HG03196 (cell line): ENCODE measurements at regions not wholly inside any gene's neighbourhood (a gene's known extent, or its start where the extent isn't known, plus 50 kb on each side); places are given as distances from the start of the nearest gene placed in this dataset.
A peak's percentile ranks its signal among the peaks of the same experiment; 100 is the strongest.
"Not testable (repeated sequence)": the region's sequence is repeated elsewhere in the genome, so short reads cannot be mapped to it uniquely, and the experiment has no call there.

Experiments used
- ATAC-seq: cut with Tn5 transposase; IDR thresholded peaks from one replicate; pipeline ENCODE4 v1.9.1; 2021; ENCODE audit not compliant: unreplicated experiment

DNA sequence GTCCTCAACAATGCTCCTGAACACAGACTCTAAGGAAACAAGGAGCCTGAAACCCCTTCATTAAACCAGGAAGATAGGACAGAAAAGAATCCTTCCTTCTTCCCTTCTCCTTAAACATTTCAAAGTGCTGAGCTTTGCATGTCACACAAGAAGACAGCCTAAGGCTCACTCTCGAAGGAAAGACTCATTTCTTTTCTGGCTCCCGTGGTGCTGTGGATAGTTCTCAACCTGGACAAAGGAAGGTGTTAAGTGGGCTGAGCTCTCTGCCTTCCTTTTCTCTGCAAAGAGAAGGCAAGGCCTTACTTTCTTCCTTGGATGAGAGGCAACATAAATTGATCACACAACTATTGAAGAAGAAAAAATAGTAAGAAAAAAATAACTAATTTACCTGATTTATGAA, 452.4 kb upstream of the DDI1 start:
- ATAC-seq: no peak

DNA sequence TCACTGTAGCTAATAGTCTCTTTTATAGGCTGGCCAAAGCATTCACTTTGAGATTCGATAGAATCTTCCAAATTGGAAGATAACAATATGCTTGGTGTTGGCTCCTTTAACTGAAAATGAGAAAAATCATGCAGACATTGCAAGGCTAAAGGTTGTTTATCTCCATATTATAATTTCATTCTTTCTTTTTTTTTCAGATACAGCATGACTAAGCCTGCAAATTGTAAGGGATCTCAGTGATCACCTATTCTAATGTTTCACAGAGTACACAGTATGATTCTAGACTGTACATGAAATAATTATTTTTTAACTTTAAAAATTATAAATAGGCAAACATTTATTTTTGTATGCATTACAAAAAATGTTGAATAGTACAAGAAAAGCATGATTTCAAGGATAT, 451.7 kb upstream of the DDI1 start:
- ATAC-seq: no peak

DNA sequence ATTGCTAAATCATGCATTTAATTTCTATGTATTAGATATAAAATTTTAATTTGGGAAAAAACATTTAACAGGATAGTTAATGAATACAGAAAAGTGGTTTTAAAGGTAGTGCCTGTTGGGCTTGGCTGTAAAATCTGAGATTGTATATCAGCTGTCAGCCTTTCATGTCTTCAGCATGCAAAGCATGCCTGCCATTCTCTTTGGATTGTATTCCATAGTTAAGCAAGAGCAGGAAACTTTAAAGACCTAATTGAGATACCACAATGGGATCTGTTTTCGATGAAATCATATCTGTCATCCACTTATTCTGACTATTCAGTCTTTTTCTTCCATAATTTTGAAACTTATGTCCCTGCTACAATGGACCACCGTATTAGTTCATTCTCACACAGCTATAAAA, 451.0 kb upstream of the DDI1 start:
- ATAC-seq: no peak

DNA sequence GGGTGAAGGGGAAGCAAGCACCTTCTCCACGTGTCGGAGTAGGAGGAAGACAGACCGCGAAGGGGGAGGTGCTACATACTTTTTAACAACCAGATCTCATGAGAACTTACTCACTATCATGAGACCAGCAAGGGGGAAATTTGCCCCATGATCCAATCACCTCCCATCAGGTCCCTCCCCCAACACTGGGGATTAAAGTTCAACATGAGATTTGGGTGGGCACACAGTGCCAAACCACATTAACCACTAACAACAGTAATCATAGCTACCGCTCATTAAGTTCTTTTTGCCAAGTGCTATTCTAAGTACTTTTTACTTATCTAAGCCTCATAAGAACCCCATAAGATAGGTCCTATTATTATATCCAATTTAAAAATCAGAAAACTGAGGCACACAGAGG, 450.5 kb upstream of the DDI1 start:
- no peak for ATAC-seq

DNA sequence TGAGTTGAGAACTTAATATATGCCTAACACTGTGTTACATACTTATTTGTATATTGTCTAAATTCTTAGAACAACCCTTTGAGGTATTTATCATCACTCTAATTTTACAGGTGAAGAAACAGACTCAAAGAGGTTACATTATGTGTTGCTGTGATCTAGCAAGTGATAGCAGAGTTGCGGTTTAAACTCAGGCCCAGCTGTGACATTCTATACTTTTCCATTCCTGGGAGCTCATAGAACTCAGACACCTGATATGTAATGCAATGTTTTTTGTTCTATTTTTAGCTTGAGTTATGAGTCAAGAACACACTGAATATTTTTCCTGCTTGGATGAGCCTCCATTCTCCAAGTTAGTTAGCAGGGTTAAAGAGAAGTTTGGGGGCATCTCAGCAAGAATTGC, 449.7 kb upstream of the DDI1 start:
- no peak for ATAC-seq

DNA sequence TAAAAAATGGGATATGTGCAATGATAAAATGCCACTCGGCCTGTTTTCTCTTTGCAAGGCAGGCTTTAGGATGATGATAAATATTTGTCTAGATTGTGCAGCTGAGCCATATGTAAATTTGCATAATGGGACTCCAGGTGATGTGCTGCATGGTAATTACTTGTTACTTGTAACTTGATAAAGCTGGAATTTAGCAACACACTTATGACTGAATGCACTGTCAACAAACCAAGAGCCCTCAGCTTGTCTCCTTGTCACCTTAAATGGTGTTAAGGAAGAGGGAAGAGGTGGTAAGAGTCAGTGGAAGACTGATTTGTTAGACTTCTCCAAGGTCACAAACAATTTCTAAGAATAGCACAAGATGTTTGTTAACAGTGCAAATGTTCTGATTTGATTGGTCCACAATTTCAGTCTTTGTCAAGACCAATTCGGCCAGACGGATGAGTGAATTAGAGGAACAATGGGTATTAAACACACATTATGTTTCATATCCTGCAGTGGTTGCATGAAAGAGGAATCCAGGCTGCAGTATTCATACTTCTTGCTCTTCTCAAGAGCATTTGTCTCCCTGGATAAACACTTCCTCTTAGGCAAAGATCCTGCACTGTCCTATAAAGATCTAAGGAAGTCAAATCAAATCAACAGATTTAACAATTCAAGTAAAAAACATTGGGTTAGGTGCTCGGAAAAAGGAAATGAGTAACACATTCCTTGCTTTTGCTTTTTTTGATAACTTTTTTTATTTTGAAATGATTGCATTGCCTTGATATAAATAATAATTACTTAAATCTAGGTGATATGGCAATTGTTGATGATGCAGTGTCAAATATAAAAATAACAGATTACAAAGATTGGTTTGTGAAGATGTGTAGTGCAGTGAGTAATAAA, 448.3 kb upstream of the DDI1 start:
- ATAC-seq: no peak

DNA sequence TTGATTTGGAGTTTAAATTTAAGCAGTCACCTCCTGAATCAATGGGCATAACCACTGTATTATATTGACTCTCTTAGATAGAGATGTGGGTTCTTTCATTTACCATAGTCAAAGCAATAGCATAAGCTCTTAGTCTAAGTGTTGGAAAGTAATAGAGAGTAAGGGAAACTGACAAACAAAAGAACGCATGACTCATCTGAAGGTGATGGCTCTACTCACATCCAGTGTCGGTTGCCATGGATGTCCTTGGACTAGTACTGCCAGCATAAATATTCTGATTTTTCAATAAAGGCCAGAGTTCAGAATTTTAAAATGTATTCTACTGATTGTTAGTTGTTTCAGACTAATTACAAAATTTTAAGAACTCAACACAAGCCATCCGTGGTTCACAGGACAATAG, 444.9 kb upstream of the DDI1 start:
- ATAC-seq: no peak

DNA sequence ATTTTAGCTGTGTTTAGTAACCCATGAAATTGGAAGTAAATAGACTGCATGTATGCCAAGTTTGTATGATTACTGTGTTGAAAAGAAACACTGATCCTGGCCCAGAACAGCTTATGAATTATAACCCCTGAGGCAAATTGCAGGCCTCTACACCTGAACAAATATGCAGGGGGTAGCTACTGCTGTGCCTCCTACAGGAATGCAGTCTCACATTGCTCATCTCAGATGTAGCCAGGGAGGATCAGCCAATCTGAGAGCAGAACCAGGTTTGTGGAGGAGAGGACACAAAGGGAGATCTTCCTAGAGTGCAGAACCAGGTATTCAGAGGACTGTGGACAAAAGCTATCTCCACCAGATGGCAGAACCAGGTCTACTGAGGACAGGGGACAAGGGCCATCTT, 442.2 kb upstream of the DDI1 start:
- ATAC-seq: no peak

DNA sequence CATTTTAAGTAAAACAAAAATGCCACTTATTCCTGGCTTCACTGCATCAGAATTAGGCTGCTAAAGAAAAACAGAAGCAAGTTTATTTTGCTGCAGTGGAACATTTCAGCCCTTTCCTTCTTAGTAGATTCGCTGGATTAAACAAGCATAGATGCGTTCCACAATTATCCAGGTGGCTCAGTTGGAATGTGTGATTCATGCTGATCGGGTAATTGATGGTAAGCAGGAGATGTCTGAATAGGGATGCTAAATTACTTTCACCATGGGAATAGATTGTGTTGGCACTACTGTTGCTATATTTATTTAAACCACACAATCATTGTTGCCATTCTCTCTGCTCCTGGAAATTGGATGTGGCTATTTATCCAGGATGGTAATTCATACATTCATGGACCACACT, 440.1 kb upstream of the DDI1 start:
- ATAC-seq: no peak

DNA sequence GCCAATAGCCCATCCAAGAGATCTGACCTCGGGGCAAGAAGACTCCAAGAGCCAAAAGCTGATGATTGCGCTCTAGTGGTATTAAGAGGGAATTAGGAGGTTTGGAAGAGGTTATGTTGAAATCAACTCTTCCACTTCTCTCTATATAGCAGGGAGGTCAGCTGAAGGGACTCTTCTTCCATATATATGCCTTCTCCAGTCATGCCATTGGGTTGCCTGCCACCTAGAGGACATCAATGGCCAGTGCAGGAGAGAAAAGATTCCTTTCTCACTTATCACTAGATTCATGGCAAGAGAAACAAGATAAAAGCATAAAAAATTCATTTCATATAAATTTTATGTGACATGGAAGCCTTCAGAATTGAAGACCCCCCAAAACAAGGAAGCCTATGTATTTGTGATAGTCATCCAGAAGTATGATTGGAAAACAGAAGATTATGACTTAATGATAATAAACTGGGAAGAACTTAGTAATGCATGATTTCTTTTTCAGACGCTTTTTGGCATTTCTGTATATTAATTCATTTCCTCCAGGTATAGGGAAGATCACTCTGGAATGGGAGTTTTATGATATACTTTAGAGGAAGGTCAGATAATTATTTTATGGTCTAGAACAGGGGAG, 435.1 kb upstream of the DDI1 start:
- peak; percentile 91 for ATAC-seq

DNA sequence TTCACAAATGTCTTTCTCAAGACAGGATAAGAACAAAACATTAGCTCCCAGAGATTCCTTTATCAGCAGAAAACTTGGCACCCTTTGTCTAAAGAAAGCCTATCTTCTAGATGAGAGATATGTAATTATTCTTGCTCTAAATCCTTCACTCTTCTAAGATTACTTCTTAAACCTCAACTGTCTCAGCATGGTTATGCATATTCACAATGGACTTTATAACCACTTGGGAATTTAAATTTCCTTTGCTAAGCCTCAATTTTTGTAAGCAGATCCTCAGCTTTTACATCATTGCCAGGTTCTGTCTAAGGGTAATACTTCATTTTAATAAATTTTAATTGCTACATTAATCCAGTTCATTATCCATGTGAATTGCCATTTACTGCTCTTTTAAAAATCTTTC, 433.6 kb upstream of the DDI1 start:
- ATAC-seq: no peak

DNA sequence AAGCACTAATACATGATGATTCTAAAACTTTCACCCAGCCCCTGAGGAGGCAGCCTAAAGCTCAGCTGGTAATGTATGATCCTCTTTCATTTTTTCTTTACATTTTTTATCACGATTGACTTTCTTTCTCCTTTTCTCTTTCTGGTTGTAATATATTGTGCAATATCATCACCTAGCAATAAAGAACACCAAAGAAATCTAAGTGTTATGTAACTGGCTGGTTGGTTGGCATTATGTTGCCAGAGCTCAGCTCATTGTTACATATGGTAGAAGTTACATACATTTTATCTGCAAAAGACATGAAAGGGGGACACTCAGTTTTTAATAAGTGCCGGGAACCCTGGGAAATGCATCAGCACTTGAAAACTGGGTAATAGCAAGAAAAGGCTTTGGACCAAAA, 432.1 kb upstream of the DDI1 start:
- no peak for ATAC-seq

DNA sequence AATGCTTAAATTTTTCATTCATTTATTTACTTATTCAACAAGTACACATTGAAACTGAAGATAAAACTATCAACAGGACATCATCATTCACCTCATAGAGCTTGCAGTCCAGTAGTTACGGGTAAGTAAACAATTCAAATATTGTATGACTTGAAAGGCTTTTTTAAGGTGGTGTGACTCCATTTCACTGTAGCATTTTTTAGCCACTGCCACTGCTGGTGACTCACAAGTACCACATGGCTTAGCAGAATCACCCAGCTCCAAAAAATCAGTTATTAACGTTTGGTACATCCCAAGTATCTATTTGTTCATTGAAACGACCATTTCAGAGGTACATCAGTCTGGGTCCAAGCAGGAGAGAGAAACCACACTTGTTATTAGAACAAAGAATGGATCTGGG, 427.9 kb upstream of the DDI1 start:
- no peak for ATAC-seq

DNA sequence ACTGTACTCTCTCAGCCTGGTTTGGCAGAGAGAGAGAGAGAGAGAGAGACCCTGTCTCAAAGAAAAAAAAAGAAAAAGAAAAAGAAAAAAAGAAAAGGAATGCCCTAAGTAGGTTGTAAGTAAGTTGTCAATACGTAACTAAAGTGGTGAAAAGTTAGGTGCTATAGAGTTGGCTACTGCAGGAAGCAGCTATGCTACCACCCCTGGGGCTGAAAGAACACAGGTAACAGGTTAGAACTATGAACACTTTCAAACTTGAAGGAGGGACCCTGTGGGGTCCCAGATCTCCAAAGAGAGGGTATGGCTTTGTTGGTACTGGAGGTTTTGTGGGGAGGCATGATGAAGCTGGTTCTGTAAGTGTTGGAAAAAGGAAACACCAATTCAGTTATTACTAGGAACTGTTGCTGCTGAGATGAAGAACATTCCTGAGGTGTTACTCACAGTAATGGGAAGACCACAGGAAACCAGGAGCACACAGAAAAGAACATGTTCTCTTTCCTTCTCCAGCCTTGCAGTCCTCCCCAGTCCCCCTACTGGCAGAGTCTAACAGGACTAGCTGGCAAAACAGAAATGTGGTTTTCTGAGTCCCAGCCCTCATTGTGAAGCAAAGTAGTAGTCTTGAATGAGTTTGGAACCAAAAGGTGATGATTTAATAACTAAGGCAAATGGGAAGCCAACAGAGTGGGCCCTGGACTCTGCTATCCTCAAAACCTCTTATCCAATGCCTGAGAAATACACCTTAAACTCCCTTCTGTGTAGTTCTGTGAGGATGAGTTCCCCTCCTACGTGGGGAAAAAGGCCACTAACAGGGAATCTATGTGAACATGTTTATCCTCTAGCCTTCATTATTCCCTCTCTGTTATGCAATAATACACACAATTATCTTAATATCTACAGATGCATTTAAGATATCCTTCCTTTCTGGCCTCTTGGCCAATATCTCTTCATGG, 427.0 kb upstream of the DDI1 start:
- no peak for ATAC-seq

DNA sequence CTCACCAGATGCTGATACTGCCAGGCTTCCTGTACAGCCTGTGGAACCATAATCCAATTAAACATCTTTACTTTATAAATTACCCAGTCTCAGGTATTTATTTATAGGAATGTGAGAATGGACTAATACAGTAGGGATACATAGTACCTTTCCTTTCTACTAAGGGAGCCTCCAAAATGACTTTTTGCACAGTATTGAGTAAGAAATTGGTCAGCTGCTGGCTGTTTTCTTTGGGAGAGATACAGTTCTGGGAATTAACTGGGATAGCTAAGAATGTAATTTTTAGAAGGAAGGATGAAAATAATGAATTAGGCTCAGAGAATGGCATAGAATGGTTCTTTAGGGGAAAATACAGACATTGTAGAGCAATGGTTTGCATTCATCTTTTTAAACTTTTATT, 426.0 kb upstream of the DDI1 start:
- no peak for ATAC-seq

DNA sequence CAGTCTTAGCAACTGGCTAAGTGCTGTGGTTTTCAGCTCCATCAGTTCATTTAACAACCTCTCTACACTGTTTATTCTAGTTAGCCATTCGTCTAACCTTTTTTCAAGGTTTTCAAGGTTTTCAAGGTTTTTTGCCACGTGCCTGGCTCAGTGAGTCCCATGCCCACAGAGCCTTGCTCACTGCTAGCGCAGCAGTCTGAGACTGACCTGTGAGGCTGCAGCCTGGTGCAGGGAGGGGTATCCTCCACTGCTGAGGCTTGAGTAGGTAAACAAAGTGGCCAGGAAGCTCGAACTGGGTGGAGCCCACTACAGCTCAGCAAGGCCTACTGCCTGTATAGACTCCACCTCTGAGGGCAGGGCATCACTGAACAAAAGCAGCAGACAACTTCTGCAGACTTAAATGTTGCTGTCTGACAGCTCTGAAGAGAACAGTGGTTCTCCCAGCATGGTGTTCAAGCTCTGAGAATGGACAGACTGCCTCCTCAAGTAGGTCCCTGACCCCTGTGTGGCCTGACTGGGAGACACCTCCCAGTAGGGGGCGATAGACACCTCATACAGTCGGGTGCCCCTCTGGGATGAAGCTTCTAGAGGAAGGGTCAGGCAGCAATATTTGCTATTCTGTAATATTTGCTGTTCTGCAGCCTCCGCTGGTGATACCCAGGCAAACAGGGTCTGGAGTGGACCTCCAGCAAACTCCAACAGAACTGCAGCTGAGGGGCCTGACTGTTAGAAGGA, 424.7 kb upstream of the DDI1 start:
- ATAC-seq: not testable (repeated sequence)

DNA sequence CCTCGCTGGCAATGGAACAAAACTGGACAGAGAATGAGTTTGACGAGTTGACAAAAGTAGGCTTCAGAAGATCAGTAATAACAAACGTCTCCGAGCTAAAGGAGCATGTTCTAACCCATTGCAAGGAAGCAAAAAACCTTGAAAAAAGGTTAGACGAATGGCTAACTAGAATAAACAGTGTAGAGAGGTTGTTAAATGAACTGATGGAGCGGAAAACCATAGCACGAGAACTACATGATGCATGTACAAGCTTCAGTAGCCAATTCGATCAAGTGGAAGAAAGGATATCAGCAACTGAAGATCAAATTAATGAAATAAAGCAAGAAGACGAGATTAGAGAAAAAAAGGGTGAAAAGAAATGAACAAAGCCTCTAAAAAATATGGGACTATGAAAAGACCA, 424.0 kb upstream of the DDI1 start:
- not testable (repeated sequence) for ATAC-seq

DNA sequence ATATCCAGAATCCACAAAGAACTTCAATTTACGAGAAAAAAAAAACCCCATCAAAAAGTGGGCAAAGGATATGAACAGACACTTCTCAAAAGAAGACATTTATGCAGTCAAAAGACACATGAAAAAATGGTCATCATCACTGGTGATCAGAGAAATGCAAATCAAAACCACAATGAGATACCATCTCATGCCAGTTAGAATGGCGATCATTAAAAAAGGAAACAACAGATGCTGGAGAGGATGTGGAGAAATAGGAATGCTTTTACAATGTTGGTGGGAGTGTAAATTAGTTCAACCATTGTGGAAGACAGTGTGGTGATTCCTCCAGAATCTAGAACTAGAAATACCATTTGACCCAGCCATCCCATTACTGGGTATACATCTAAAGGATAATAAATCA, 419.9 kb upstream of the DDI1 start:
- not testable (repeated sequence) for ATAC-seq

DNA sequence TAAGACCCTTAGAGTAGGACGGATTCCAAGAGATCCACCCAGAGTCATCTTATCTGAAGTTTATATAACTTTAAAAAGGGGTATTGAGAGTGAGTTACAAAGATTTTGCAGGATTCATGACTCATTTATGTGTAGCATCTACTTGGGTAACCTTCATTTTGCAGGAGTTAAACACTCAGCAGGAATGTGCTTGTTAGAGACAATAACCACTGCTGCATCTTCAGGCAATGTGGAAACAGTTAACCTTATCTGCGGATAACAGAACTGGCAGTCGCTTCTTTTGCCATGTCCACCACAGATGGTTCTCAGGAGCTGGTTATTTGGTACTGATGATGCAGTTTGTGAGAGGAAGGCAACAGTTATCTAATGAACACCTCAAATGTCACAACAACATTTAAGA, 417.9 kb upstream of the DDI1 start:
- no peak for ATAC-seq

DNA sequence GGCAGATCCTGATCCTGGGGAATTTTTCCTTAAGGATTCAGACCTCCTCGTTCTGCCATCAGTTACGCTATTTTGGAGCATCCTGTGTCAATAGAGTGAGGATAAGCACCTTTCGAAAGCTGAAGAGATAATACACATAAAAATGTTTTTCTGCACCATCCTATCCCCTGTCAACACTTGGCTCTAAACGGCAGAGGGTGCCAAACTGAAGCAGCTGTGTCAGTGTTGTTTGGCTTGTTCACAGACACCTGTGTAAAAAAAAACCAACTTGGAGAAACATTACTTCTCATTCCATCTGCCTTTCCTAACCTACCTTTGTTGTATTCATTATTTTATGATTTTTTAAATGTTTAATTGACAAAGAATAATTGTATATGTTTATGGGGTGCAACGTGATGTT, 417.0 kb upstream of the DDI1 start:
- ATAC-seq: no peak

DNA sequence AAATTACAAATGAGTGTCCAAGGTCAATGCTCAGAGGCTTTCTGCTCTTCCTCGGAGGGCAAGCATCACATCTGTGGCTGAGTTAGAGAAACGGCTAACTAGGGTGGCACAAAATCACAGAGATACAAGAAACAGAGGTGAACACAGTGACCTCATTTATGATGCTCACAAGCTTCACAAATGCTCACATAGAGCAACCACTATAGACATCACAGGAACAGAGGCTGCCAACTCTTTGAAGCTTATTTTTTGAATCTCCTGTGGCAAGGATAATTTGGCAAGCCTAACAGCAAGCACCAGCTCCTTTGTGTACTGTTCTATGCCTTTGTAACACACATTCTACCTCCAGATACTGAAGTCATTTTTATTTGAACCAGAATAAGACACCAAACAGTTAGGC, 416.5 kb upstream of the DDI1 start:
- no peak for ATAC-seq
